Esophagus muscularis mucosa (tissue), 3 donors: ENCODE measurements at regions not wholly inside any gene's neighbourhood (a gene's known extent, or its start where the extent isn't known, plus 50 kb on each side); places are given as distances from the start of the nearest gene placed in this dataset.

Source experiments
- POLR2A ChIP-seq: fragments of 450-650 bp; IDR thresholded peaks from one replicate; pipeline ENCODE4 v1.6.1; 2017; ENCODE audit warnings: antibody characterized with exemption, moderate library complexity, mild to moderate bottlenecking, low read depth
- POLR2AphosphoS5 ChIP-seq, 2 donors: sonication (generic); formaldehyde crosslinking; IDR thresholded peaks; one replicate each; pipeline ENCODE4 v1.6.1; 2017; ENCODE audit warnings: antibody characterized with exemption in 2 of 2
- TF ChIP-seq, protein P1 (sequence below), 3 experiments: fragments of 200-600 bp in 2 of 3; fragments of 450-650 bp in 1 of 3; sonication (generic) in 2 of 3; IDR thresholded peaks; one replicate each; pipeline ENCODE4 v1.5.1; 2017 to 2019; ENCODE audit warnings: antibody characterized with exemption in 3 of 3, mild to moderate bottlenecking in 2 of 3, moderate library complexity in 1 of 3

DNA sequence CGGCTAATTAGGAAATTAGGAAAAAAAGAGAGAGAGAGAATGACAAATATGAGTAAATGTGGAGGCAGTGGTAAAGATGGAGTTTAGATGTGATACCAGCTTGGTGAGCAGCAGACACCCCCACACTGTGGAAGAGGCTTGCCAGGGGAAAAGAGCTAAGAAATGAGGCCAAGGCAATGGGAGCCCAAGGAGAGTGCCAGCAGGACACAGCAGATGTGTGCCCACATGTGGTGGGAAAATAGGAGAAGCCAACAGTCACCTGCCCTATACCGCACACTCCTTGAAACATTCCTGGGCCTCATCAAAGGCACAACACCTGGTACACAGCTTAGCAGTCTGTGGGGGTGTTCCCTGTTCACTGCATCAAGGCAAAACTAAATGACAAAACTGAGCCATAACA lies 104.9 kb downstream of the FAM76B start:
- no peak for TF ChIP-seq POLR2A
- TF ChIP-seq, protein P1, sequence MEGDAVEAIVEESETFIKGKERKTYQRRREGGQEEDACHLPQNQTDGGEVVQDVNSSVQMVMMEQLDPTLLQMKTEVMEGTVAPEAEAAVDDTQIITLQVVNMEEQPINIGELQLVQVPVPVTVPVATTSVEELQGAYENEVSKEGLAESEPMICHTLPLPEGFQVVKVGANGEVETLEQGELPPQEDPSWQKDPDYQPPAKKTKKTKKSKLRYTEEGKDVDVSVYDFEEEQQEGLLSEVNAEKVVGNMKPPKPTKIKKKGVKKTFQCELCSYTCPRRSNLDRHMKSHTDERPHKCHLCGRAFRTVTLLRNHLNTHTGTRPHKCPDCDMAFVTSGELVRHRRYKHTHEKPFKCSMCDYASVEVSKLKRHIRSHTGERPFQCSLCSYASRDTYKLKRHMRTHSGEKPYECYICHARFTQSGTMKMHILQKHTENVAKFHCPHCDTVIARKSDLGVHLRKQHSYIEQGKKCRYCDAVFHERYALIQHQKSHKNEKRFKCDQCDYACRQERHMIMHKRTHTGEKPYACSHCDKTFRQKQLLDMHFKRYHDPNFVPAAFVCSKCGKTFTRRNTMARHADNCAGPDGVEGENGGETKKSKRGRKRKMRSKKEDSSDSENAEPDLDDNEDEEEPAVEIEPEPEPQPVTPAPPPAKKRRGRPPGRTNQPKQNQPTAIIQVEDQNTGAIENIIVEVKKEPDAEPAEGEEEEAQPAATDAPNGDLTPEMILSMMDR (IDR thresholded peaks at IDR 0.05), result no peak
- TF ChIP-seq POLR2AphosphoS5 (IDR thresholded peaks at IDR 0.05), result no peak
